ENCODE measurements at regions not wholly inside any gene's neighbourhood (a gene's known extent, or its start where the extent isn't known, plus 50 kb on each side); places are given as distances from the start of the nearest gene placed in this dataset.
A peak's percentile ranks its signal among the peaks of the same experiment; 100 is the strongest.

GRCh38 chr2:209331291-209331844, 92.5 kb upstream of the MAP2 start:
- ATAC-seq (ENCODE audit: low read depth) (no peak), DNase-seq (no peak)
- Histone ChIP-seq H3K27ac (ENCODE audit: low read length in 2 of 2) (no peak overlapping the region), H3K9ac (ENCODE audit: low read length) (no peak overlapping the region), H3K27me3 (replicated peaks in 1 of 4; ENCODE audit: control extremely low read depth in 1 of 4, control insufficient read depth in 3 of 4, insufficient read depth in 4 of 4, low read length in 3 of 4) (no peaks in the 10 kb centered on the region), H2AFZ (ENCODE audit: insufficient read depth, low read depth, low read length, poor library complexity, severe bottlenecking) (no peak overlapping the region), H3K36me3 (replicated peaks in 1 of 2; ENCODE audit: control extremely low read depth in 1 of 2, control insufficient read depth in 1 of 2, extremely low read depth in 1 of 2, insufficient read depth in 2 of 2, low read length in 1 of 2) (no peaks in the 10 kb centered on the region), H3K9me3 (ENCODE audit: control extremely low read depth in 1 of 3, control insufficient read depth in 2 of 3, insufficient read depth in 1 of 3, low read length in 2 of 3) (no peaks in the 10 kb centered on the region), H3K4me2 (replicated peaks; ENCODE audit: low read depth, low read length, poor library complexity, severe bottlenecking) (no peak overlapping the region), H3K4me1 (ENCODE audit: control insufficient read depth in 2 of 2, insufficient read depth in 2 of 2, low read length in 2 of 2) (peaks cover 0 to 3% of the 10 kb centered on the region in 2 donors), H3K4me3 (ENCODE audit: control extremely low read depth in 1 of 5, extremely low read depth in 1 of 5, insufficient read depth in 1 of 5, low read depth in 2 of 5, low read length in 4 of 5) (no peak overlapping the region), H4K20me1 (ENCODE audit: control insufficient read depth, insufficient read depth, low read length, poor library complexity, severe bottlenecking) (no peaks in the 10 kb centered on the region), H3K79me2 (ENCODE audit: control insufficient read depth, insufficient read depth, low read length) (no peaks in the 10 kb centered on the region)
- POLR2A ChIA-PET, result no interaction called here
- CTCF ChIA-PET, result interaction anchor here (0.6 to 1.9 kb wide), 5 partner anchors 22 to 1157 kb away, joined by 3 to 6 read pairs (median 4); no protein-coding TSS in a partner anchor
- intact Hi-C loops (cut with micrococcal nuclease), result no loop called here
- Mint-ChIP-seq H3K4me1 (no peaks in the 10 kb centered on the region), H3K27me3 (no peaks in the 10 kb centered on the region), H3K4me3 (no peak overlapping the region), H3K27ac (no peak overlapping the region), H3K9me3 (ENCODE audit: insufficient read depth) (no peaks in the 10 kb centered on the region)
- peak; percentile 28 for TF ChIP-seq CTCF (IDR thresholded peaks at IDR 0.05)
- no peak for TF ChIP-seq EZH2 (IDR thresholded peaks at IDR 0.05; ENCODE audit: borderline replicate concordance, insufficient read depth, low read depth, low read length, poor library complexity, severe bottlenecking)
- no CpG with 5 or more reads among the region's 1 CpG for WGBS (ENCODE audit: insufficient coverage)

- no peak overlapping the region for H3K4me2 ChIP-seq (replicated peaks; ENCODE audit: low read depth, low read length, poor library complexity, severe bottlenecking)
- CTCF ChIA-PET, result interaction anchor here (0.5 to 4.2 kb wide), 29 partner anchors 9 to 865 kb away, joined by 3 to 84 read pairs (median 4); partner anchors contain the start of gene MAP2
Observed at GRCh38 chr2:209334188-209335017, 89.4 kb upstream of the MAP2 start.

More at GRCh38 chr2:209334188-209335017, 89.4 kb upstream of the MAP2 start:
- no peaks in the 10 kb centered on the region for H3K36me3 ChIP-seq (replicated peaks in 1 of 2; ENCODE audit: control extremely low read depth in 1 of 2, control insufficient read depth in 1 of 2, extremely low read depth in 1 of 2, insufficient read depth in 2 of 2, low read length in 1 of 2)
- WGBS (ENCODE audit: insufficient coverage), result 2% methylated on average over 6 of the region's 7 CpGs
- no peaks in the 10 kb centered on the region for H3K9me3 ChIP-seq (ENCODE audit: control extremely low read depth in 1 of 3, control insufficient read depth in 2 of 3, insufficient read depth in 1 of 3, low read length in 2 of 3)
- H3K4me1 Mint-ChIP-seq, result no peaks in the 10 kb centered on the region
- H3K27ac ChIP-seq (ENCODE audit: low read length in 2 of 2), result no peak overlapping the region
- no peak overlapping the region for H3K9ac ChIP-seq (ENCODE audit: low read length)
- peaks cover 0 to 3% of the 10 kb centered on the region in 2 donors for H3K4me1 ChIP-seq (ENCODE audit: control insufficient read depth in 2 of 2, insufficient read depth in 2 of 2, low read length in 2 of 2)
- H3K27me3 Mint-ChIP-seq, result peaks cover 4% of the 10 kb centered on the region
- H3K9me3 Mint-ChIP-seq (ENCODE audit: insufficient read depth), result no peaks in the 10 kb centered on the region
- DNase-seq, result peak; percentile 63
- H2AFZ ChIP-seq (ENCODE audit: insufficient read depth, low read depth, low read length, poor library complexity, severe bottlenecking), result peak overlapping the region; percentile 32
- H3K4me3 ChIP-seq (ENCODE audit: control extremely low read depth in 1 of 5, extremely low read depth in 1 of 5, insufficient read depth in 1 of 5, low read depth in 2 of 5, low read length in 4 of 5), result no peak overlapping the region
- TF ChIP-seq EZH2 (IDR thresholded peaks at IDR 0.05; ENCODE audit: borderline replicate concordance, insufficient read depth, low read depth, low read length, poor library complexity, severe bottlenecking) (no peak), CTCF (IDR thresholded peaks at IDR 0.05) (peak; percentile 93)
- no peaks in the 10 kb centered on the region for H3K79me2 ChIP-seq (ENCODE audit: control insufficient read depth, insufficient read depth, low read length)
- no peak overlapping the region for H3K4me3 Mint-ChIP-seq
- no peak overlapping the region for H3K27ac Mint-ChIP-seq
- POLR2A ChIA-PET, result no interaction called here
- ATAC-seq (ENCODE audit: low read depth), result peak; percentile 56
- no peaks in the 10 kb centered on the region for H4K20me1 ChIP-seq (ENCODE audit: control insufficient read depth, insufficient read depth, low read length, poor library complexity, severe bottlenecking)
- intact Hi-C loops (cut with micrococcal nuclease), result loop anchor here (1.0 to 5.0 kb wide), 2 partner anchors 88 to 243 kb away; partner anchors contain the start of gene MAP2
- no peaks in the 10 kb centered on the region for H3K27me3 ChIP-seq (replicated peaks in 1 of 4; ENCODE audit: control extremely low read depth in 1 of 4, control insufficient read depth in 3 of 4, insufficient read depth in 4 of 4, low read length in 3 of 4)
